ENCODE measurements at regions not wholly inside any gene's neighbourhood (a gene's known extent, or its start where the extent isn't known, plus 50 kb on each side); places are given as distances from the start of the nearest gene placed in this dataset.
"Not testable (repeated sequence)": the region's sequence is repeated elsewhere in the genome, so short reads cannot be mapped to it uniquely, and the experiment has no call there.

DNA sequence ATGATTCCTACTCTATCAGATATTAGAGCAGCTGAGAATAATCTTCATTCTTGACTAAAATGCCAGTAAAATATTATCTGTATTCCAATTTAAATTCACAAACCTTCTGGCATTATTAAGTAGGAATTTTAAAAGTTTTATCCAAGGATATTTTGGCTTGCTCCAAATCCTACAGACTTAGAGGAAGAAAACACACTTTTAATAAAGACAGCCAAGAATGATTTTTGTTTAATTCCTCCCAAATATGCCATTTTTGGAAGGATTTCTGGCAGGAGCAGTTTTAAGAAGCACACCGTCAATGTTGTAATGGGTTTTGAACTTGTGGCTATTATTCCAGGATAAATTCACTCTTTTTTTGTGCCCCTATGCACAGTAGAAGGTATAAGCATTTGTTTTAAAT, 355.1 kb downstream of the SLITRK5 start:
- Histone ChIP-seq H3K9me3 (ENCODE audit: control insufficient read depth in 2 of 2, insufficient read depth in 1 of 2, low read depth in 1 of 2, low read length in 1 of 2) (no peaks in the 10 kb centered on the region), H3K4me1 (ENCODE audit: control insufficient read depth in 2 of 2, insufficient read depth in 2 of 2, low read length in 1 of 2) (no peaks in the 10 kb centered on the region), H3K36me3 (ENCODE audit: control insufficient read depth in 2 of 2, insufficient read depth in 2 of 2, low read length in 1 of 2) (no peaks in the 10 kb centered on the region), H3K4me3 (ENCODE audit: low read depth in 1 of 2, low read length in 2 of 2) (no peak overlapping the region), H3K27ac (ENCODE audit: low read depth in 2 of 2, low read length in 1 of 2) (no peak overlapping the region), H3K27me3 (ENCODE audit: control insufficient read depth in 1 of 2, insufficient read depth in 2 of 2, low read length in 2 of 2) (no peaks in the 10 kb centered on the region)
- WGBS, 2 donors, result 32 to 67% methylated on average over 1 of the region's 1 CpG

DNA sequence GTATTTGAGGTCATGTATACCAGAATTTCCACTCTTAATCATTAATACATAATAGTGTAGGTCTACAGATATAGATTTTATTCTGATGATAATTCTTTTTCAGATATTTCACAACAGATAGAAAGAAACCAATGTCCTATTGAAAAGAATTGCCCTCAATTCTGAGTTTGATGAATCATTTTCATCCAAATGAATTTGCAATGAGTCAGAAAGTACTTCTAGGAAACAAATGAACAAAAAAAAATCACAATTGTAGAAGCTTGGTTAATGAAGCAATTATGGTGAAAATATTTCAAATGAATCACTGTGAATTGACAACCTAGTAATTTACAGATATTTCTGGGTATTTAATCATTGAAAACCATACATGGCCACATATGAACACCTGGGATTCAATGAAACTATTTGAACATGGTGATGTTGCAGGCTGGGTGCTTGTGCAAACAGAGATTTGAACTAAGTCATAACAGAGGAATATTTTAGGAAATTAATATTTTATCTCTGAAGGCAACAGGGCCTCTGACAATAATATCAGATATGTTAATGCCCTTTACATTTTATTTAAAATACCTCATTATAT, 360.9 kb downstream of the SLITRK5 start:
- Histone ChIP-seq H3K9me3 (ENCODE audit: control insufficient read depth in 2 of 2, insufficient read depth in 1 of 2, low read depth in 1 of 2, low read length in 1 of 2) (no peaks in the 10 kb centered on the region), H3K4me1 (ENCODE audit: control insufficient read depth in 2 of 2, insufficient read depth in 2 of 2, low read length in 1 of 2) (no peaks in the 10 kb centered on the region), H3K36me3 (ENCODE audit: control insufficient read depth in 2 of 2, insufficient read depth in 2 of 2, low read length in 1 of 2) (no peaks in the 10 kb centered on the region), H3K27me3 (ENCODE audit: control insufficient read depth in 1 of 2, insufficient read depth in 2 of 2, low read length in 2 of 2) (no peaks in the 10 kb centered on the region), H3K27ac (ENCODE audit: low read depth in 2 of 2, low read length in 1 of 2) (no peak overlapping the region), H3K4me3 (ENCODE audit: low read depth in 1 of 2, low read length in 2 of 2) (no peak overlapping the region)

DNA sequence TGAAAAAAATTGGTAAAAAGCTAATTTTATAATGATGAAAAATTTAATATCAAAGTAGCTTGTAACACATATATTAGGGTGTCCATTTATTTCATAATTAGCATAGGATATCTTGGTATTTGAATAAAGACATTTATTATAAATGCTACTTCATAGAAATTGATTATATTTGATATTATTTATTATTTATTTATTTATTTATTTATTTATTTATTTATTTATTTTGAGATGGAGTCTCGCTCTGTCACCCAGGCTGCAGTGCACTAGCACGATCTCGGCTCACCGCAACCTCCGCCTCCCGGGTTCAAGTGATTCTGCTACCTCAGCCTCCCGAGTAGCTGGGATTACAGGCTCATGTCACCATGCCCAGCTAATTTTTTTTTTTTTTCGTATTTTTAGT, 365.0 kb downstream of the SLITRK5 start:
- H3K4me3 ChIP-seq (ENCODE audit: low read depth in 1 of 2, low read length in 2 of 2); H3K9me3 ChIP-seq (ENCODE audit: control insufficient read depth in 2 of 2, insufficient read depth in 1 of 2, low read depth in 1 of 2, low read length in 1 of 2); H3K27ac ChIP-seq (ENCODE audit: low read depth in 2 of 2, low read length in 1 of 2); H3K4me1 ChIP-seq (ENCODE audit: control insufficient read depth in 2 of 2, insufficient read depth in 2 of 2, low read length in 1 of 2); H3K27me3 ChIP-seq (ENCODE audit: control insufficient read depth in 1 of 2, insufficient read depth in 2 of 2, low read length in 2 of 2); H3K36me3 ChIP-seq (ENCODE audit: control insufficient read depth in 2 of 2, insufficient read depth in 2 of 2, low read length in 1 of 2): not testable (repeated sequence)
- 86 to 87% methylated on average over 8 of the region's 8 CpGs for WGBS, 2 donors

DNA sequence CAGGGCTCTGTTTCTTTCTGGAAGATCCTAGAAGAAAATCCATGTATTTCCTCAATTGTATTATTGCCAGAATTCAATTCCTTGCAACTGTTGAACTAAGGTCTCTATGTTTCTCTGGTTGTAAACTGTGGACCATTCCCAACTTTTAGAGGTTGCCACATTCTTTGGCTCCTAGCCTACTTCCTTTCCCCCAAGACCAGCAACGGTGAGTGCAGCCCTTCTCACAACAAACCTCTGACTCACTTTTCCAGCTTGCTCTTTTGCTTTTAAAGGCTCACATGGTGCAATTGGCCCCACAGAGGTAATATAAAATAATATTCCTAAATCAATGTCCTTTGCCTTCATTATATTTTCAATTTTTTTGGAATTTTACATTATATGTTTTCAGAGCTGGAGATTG, 371.3 kb downstream of the SLITRK5 start:
- no peaks in the 10 kb centered on the region for H3K36me3 ChIP-seq (ENCODE audit: control insufficient read depth in 2 of 2, insufficient read depth in 2 of 2, low read length in 1 of 2)
- no peaks in the 10 kb centered on the region for H3K9me3 ChIP-seq (ENCODE audit: control insufficient read depth in 2 of 2, insufficient read depth in 1 of 2, low read depth in 1 of 2, low read length in 1 of 2)
- 33% methylated on average over 1 of the region's 1 CpG for WGBS, 2 donors
- no peaks in the 10 kb centered on the region for H3K4me1 ChIP-seq (ENCODE audit: control insufficient read depth in 2 of 2, insufficient read depth in 2 of 2, low read length in 1 of 2)
- H3K4me3 ChIP-seq (ENCODE audit: low read depth in 1 of 2, low read length in 2 of 2), result no peak overlapping the region
- H3K27me3 ChIP-seq (ENCODE audit: control insufficient read depth in 1 of 2, insufficient read depth in 2 of 2, low read length in 2 of 2), result no peaks in the 10 kb centered on the region
- H3K27ac ChIP-seq (ENCODE audit: low read depth in 2 of 2, low read length in 1 of 2), result no peak overlapping the region

DNA sequence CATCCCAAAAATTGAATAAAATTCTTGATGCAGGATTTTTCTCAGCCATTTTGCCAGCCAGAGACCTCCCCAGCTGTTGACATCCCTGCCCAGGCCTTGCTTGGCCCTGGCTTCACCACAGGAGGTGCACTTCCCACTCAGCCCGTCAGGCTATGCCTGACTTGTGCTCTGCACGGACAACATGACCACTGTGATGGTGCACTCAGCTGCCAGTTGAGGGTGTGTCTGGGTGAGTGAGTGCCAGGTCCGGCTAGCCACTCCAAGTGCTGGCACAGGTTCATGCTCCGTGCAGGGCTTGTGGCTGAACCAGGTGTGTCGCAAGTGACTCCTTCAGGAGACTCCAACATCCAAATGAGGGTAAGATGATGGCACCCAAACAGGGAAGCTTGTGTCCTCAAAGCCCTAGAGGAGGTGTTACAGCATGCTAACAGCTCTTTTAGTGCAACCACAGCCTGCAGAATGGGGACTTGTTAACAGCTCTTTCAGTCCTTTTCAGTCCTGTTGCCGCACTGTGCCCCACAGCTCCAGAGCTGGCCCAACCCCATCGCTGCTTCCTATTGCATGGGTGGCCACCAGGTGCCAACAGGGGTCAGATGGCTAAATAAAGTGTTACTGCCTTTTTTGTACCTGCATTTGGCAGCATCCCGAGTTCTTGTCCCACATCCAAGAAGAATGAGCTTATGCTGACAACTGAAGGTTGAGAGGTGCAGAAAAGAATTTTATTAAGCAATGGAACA, 380.7 kb downstream of the SLITRK5 start:
- Histone ChIP-seq H3K9me3 (ENCODE audit: control insufficient read depth in 2 of 2, insufficient read depth in 1 of 2, low read depth in 1 of 2, low read length in 1 of 2) (peaks cover 3 to 4% of the 10 kb centered on the region in 2 donors), H3K36me3 (ENCODE audit: control insufficient read depth in 2 of 2, insufficient read depth in 2 of 2, low read length in 1 of 2) (no peaks in the 10 kb centered on the region), H3K4me3 (ENCODE audit: low read depth in 1 of 2, low read length in 2 of 2) (no peak overlapping the region), H3K27ac (ENCODE audit: low read depth in 2 of 2, low read length in 1 of 2) (no peak overlapping the region), H3K27me3 (ENCODE audit: control insufficient read depth in 1 of 2, insufficient read depth in 2 of 2, low read length in 2 of 2) (no peaks in the 10 kb centered on the region), H3K4me1 (ENCODE audit: control insufficient read depth in 2 of 2, insufficient read depth in 2 of 2, low read length in 1 of 2) (no peaks in the 10 kb centered on the region)
- WGBS, 2 donors, result 80% methylated on average over 8 of the region's 8 CpGs

DNA sequence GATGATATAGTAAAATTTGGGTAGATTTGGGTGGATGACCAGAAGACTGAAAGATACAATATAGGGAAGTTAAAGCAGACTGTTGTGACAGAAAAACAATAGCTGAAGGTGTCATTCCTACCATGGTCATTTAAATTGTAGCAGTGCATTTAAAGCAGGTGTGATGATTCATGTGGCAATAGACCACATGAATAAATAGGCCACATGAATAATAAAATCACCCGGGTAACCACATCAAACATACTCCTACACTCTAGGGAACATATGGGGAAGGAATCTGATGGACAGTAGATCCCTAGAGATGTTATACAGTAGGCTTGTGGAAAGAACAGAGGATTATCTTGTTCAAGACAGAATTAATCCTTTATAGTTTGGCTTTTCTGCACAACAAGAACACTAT, 392.6 kb downstream of the SLITRK5 start:
- H3K9me3 ChIP-seq (ENCODE audit: control insufficient read depth in 2 of 2, insufficient read depth in 1 of 2, low read depth in 1 of 2, low read length in 1 of 2), result no peaks in the 10 kb centered on the region
- no peak overlapping the region for H3K4me3 ChIP-seq (ENCODE audit: low read depth in 1 of 2, low read length in 2 of 2)
- H3K36me3 ChIP-seq (ENCODE audit: control insufficient read depth in 2 of 2, insufficient read depth in 2 of 2, low read length in 1 of 2), result no peaks in the 10 kb centered on the region
- WGBS, 2 donors, result 25 to 41% methylated on average over 1 of the region's 1 CpG
- no peaks in the 10 kb centered on the region for H3K27me3 ChIP-seq (ENCODE audit: control insufficient read depth in 1 of 2, insufficient read depth in 2 of 2, low read length in 2 of 2)
- H3K4me1 ChIP-seq (ENCODE audit: control insufficient read depth in 2 of 2, insufficient read depth in 2 of 2, low read length in 1 of 2), result no peaks in the 10 kb centered on the region
- H3K27ac ChIP-seq (ENCODE audit: low read depth in 2 of 2, low read length in 1 of 2), result no peak overlapping the region

DNA sequence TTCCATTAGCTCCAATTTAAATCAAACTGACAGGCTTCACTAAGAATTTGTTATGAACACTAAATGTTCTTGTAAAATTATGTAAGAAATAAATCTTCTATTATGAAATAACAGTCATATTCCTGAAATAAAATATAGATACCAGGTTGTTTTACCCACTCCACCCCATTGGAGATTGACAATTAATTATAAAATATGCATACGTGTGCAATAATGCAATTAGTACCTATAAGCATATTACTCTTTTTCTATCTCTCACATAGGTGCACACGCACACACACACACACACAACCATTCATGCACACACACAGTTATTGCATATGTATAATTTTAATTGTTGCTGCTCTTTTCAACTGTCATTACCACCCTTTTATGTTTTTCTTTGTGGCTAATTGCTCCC, 395.7 kb downstream of the SLITRK5 start:
- Histone ChIP-seq H3K27ac (ENCODE audit: low read depth in 2 of 2, low read length in 1 of 2) (no peak overlapping the region), H3K4me1 (ENCODE audit: control insufficient read depth in 2 of 2, insufficient read depth in 2 of 2, low read length in 1 of 2) (no peaks in the 10 kb centered on the region), H3K27me3 (ENCODE audit: control insufficient read depth in 1 of 2, insufficient read depth in 2 of 2, low read length in 2 of 2) (no peaks in the 10 kb centered on the region), H3K4me3 (ENCODE audit: low read depth in 1 of 2, low read length in 2 of 2) (no peak overlapping the region), H3K9me3 (ENCODE audit: control insufficient read depth in 2 of 2, insufficient read depth in 1 of 2, low read depth in 1 of 2, low read length in 1 of 2) (peaks cover 3% of the 10 kb centered on the region in 2 donors), H3K36me3 (ENCODE audit: control insufficient read depth in 2 of 2, insufficient read depth in 2 of 2, low read length in 1 of 2) (no peaks in the 10 kb centered on the region)
- WGBS, 2 donors, result 88 to 89% methylated on average over 2 of the region's 2 CpGs

DNA sequence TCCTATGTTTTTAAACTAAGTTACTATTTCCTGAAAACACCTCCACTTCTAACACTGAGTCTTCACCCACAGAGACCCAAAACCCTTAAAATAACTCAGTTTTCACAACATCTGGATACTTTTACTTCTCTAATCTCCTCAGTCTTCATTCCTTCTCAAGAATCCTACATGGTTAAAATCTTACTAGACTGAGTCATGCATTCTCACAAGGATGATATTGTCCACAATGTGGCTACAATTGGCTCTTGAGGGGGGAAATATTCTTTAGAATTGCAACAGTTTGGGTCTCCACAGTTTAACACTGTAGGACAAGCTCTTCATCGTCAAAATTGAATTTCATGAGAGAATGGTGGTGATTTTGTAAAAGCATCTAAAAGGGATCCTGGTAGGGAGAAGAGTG, 397.1 kb downstream of the SLITRK5 start:
- 84 to 92% methylated on average over 1 of the region's 1 CpG for WGBS, 2 donors

DNA sequence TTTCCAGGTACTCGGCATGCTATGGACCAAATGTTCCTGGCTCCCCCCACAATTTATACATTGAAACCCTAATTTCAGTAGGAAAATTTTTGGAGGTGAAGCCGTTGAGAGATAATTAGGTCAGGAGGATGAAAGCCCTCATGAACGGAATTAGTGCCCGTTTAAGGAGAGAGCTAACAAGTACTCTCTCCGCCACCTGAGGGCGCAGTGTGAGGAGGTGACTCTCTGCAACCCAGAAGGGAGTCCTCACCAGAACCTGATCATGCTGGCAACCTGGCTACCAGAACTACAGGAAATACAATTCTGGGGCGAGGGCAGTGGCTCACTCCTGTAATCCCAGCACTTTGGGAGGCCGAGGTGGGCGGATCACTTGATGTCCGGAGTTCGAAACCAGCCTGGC, 397.8 kb downstream of the SLITRK5 start:
- no peaks in the 10 kb centered on the region for H3K4me1 ChIP-seq (ENCODE audit: control insufficient read depth in 2 of 2, insufficient read depth in 2 of 2, low read length in 1 of 2)
- H3K9me3 ChIP-seq (ENCODE audit: control insufficient read depth in 2 of 2, insufficient read depth in 1 of 2, low read depth in 1 of 2, low read length in 1 of 2), result peaks cover 3% of the 10 kb centered on the region in 2 donors
- no peak overlapping the region for H3K27ac ChIP-seq (ENCODE audit: low read depth in 2 of 2, low read length in 1 of 2)
- no peaks in the 10 kb centered on the region for H3K27me3 ChIP-seq (ENCODE audit: control insufficient read depth in 1 of 2, insufficient read depth in 2 of 2, low read length in 2 of 2)
- WGBS, 2 donors, result 89 to 90% methylated on average over 11 of the region's 11 CpGs
- no peaks in the 10 kb centered on the region for H3K36me3 ChIP-seq (ENCODE audit: control insufficient read depth in 2 of 2, insufficient read depth in 2 of 2, low read length in 1 of 2)
- H3K4me3 ChIP-seq (ENCODE audit: low read depth in 1 of 2, low read length in 2 of 2), result no peak overlapping the region

More for the DNA sequence above, 397.1 kb downstream of the SLITRK5 start:
- Histone ChIP-seq H3K9me3 (ENCODE audit: control insufficient read depth in 2 of 2, insufficient read depth in 1 of 2, low read depth in 1 of 2, low read length in 1 of 2) (peaks cover 3% of the 10 kb centered on the region in 2 donors), H3K4me3 (ENCODE audit: low read depth in 1 of 2, low read length in 2 of 2) (no peak overlapping the region), H3K4me1 (ENCODE audit: control insufficient read depth in 2 of 2, insufficient read depth in 2 of 2, low read length in 1 of 2) (no peaks in the 10 kb centered on the region), H3K36me3 (ENCODE audit: control insufficient read depth in 2 of 2, insufficient read depth in 2 of 2, low read length in 1 of 2) (no peaks in the 10 kb centered on the region), H3K27me3 (ENCODE audit: control insufficient read depth in 1 of 2, insufficient read depth in 2 of 2, low read length in 2 of 2) (no peaks in the 10 kb centered on the region), H3K27ac (ENCODE audit: low read depth in 2 of 2, low read length in 1 of 2) (no peak overlapping the region)

DNA sequence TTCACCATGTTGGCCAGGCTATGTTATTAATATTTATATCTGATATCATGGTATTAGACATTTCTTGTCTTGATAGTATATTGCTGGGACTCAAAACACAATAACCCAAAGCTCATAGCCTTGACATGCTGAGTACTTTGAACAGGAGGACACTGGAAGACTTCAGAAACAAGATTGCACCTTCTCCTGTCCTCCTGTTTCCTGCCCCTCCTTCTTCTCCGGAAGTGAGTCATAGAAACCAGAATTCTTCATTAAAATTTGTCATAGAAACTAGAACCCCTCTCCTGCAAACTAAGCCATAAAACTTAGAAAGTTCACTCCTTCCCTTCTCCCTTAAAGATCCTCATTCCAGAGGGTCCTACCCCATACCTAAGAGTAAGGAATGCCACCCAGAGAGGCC, 400.2 kb downstream of the SLITRK5 start:
- Histone ChIP-seq H3K4me1 (ENCODE audit: control insufficient read depth in 2 of 2, insufficient read depth in 2 of 2, low read length in 1 of 2) (no peaks in the 10 kb centered on the region), H3K9me3 (ENCODE audit: control insufficient read depth in 2 of 2, insufficient read depth in 1 of 2, low read depth in 1 of 2, low read length in 1 of 2) (peaks cover 3% of the 10 kb centered on the region in 2 donors), H3K27me3 (ENCODE audit: control insufficient read depth in 1 of 2, insufficient read depth in 2 of 2, low read length in 2 of 2) (no peaks in the 10 kb centered on the region), H3K4me3 (ENCODE audit: low read depth in 1 of 2, low read length in 2 of 2) (no peak overlapping the region), H3K27ac (ENCODE audit: low read depth in 2 of 2, low read length in 1 of 2) (no peak overlapping the region), H3K36me3 (ENCODE audit: control insufficient read depth in 2 of 2, insufficient read depth in 2 of 2, low read length in 1 of 2) (no peaks in the 10 kb centered on the region)
- 84 to 88% methylated on average over 1 of the region's 1 CpG for WGBS, 2 donors

All from esophagus (tissue), 2 donors.